K562 (cell line): ENCODE measurements at regions not wholly inside any gene's neighbourhood (a gene's known extent, or its start where the extent isn't known, plus 50 kb on each side); places are given as distances from the start of the nearest gene placed in this dataset.

ENCODE experiments used
- ATAC-seq: fragments of 200-7000 bp; cut with Tn5 transposase; 3 replicates; pipeline ENCODE4 v1.9.1; 2020; ENCODE audit warnings: moderate library complexity
- BruUV-seq: library from RNA; stranded (reverse); fragments of 400-500 nt; replicated peaks from 2 replicates; lab custom pipeline; 2021; lab: Mats Ljungman, UMichigan
- CTCF ChIA-PET: fragments of 300-600 bp; formaldehyde crosslinking; extraction: SDS; loops from one replicate; lab custom pipeline; 2021; ENCODE audit warnings: low intra/inter-chr PET ratio; lab: Yijun Ruan, JAX
- POLR2A ChIA-PET: fragments of 300-600, 350-650 bp; sonication (Branson Sonifier 250); formaldehyde crosslinking; extraction: SDS; loops from one replicate; lab custom pipeline; 2021; ENCODE audit warnings: antibody characterized with exemption, inconsistent platforms; lab: Yijun Ruan, JAX
- DNase-seq, 4 experiments: peaks; one replicate each; pipeline versions ENCODE4 v3.0.0 to v3.0.0-alpha.2; 2011 to 2018; ENCODE audit warnings: low spot score in 3 of 4, mixed read lengths in 3 of 4; ENCODE audit errors: extremely low read depth in 1 of 4
- FAIRE-seq: peaks from 2 replicates; lab custom pipeline; 2011; peaks lifted over from hg19 to GRCh38; lab: Jason Lieb, UNC
- H2AFZ ChIP-seq: 2 replicates; pipeline ENCODE4 v1.6.0; 2011; ENCODE audit warnings: low read depth, low read length, control low read depth, inconsistent platforms
- H3K27ac ChIP-seq: fragments of 200-600 bp; 3 replicates; pipeline ENCODE4 v1.8.0; 2011; ENCODE audit warnings: low read depth, mild to moderate bottlenecking, control low read depth, inconsistent platforms, low read length, moderate library complexity, mixed read lengths; ENCODE audit errors: extremely low read depth
- H3K27me3 ChIP-seq, 2 experiments: fragments of 300-600 bp in 1 of 2; 2 replicates in 1 of 2; 3 replicates in 1 of 2; pipeline versions ENCODE4 v1.6.0 to v1.8.0; 2011; ENCODE audit warnings: inconsistent platforms in 2 of 2, low read length in 2 of 2, mild to moderate bottlenecking in 1 of 2, mixed read lengths in 1 of 2, moderate library complexity in 1 of 2; ENCODE audit not compliant: control insufficient read depth in 2 of 2, insufficient read depth in 2 of 2
- H3K36me3 ChIP-seq: fragments of 300-600 bp; 3 replicates; pipeline ENCODE4 v1.8.0; 2011; ENCODE audit warnings: mild to moderate bottlenecking, low read length, inconsistent platforms; ENCODE audit not compliant: control insufficient read depth, insufficient read depth
- H3K4me1 ChIP-seq, 2 experiments: fragments of 200-600 bp in 1 of 2; replicated peaks in 1 of 2; 2 replicates in 1 of 2; 3 replicates in 1 of 2; pipeline versions ENCODE4 v1.5.1 to v1.8.0; 2011; ENCODE audit warnings: inconsistent platforms in 2 of 2, low read length in 2 of 2, mild to moderate bottlenecking in 1 of 2, mixed read lengths in 1 of 2, moderate library complexity in 1 of 2; ENCODE audit not compliant: control insufficient read depth in 2 of 2, insufficient read depth in 2 of 2
- H3K4me2 ChIP-seq: 2 replicates; pipeline ENCODE4 v1.6.1; 2011; ENCODE audit warnings: low read length, control low read depth, inconsistent platforms, mixed read lengths; ENCODE audit not compliant: insufficient read depth
- H3K4me3 ChIP-seq: fragments of 200-600 bp; sonication (generic), shearing (Covaris generic); 2 replicates; pipeline ENCODE4 v1.5.1; 2016; ENCODE audit warnings: control low read depth, inconsistent platforms
- H3K79me2 ChIP-seq: fragments of 200-600 bp; 3 replicates; pipeline ENCODE4 v1.8.0; 2011; ENCODE audit warnings: low read length, inconsistent platforms; ENCODE audit not compliant: control insufficient read depth, insufficient read depth
- H3K9ac ChIP-seq, 2 experiments: 2 replicates each; pipeline versions ENCODE4 v1.6.0 to v1.6.1; 2011; ENCODE audit warnings: low read depth in 2 of 2, low read length in 2 of 2, control low read depth in 1 of 2, inconsistent platforms in 1 of 2, mild to moderate bottlenecking in 1 of 2, mixed read lengths in 1 of 2; ENCODE audit not compliant: insufficient read depth in 1 of 2
- H3K9me1 ChIP-seq: one replicate; pipeline ENCODE4 v1.6.0; 2011; ENCODE audit warnings: inconsistent platforms, mild to moderate bottlenecking, low read length, moderate library complexity; ENCODE audit not compliant: control insufficient read depth, insufficient read depth
- H3K9me3 ChIP-seq: replicated peaks from 2 replicates; pipeline ENCODE4 v1.5.1; 2011; ENCODE audit warnings: low read depth, low read length, inconsistent platforms; ENCODE audit not compliant: control insufficient read depth, insufficient read depth
- H4K20me1 ChIP-seq: replicated peaks from 2 replicates; pipeline ENCODE4 v1.6.1; 2011; ENCODE audit warnings: low read length, inconsistent platforms, mixed read lengths; ENCODE audit not compliant: control insufficient read depth, insufficient read depth
- ARID1B ChIP-seq: fragments of 450-650 bp; IDR thresholded peaks from 2 replicates; pipeline ENCODE4 v1.6.1; 2016; ENCODE audit warnings: antibody characterized with exemption, mild to moderate bottlenecking, inconsistent platforms
- ATF7 ChIP-seq: fragments of 450-650 bp; IDR thresholded peaks from 2 replicates; pipeline ENCODE4 v1.7.1; 2014; ENCODE audit warnings: mild to moderate bottlenecking, moderate library complexity
- CBX5 ChIP-seq: IDR thresholded peaks from 2 replicates; pipeline ENCODE4 v1.6.1; 2014; ENCODE audit warnings: low read depth, borderline replicate concordance
- CREB1 ChIP-seq, 2 experiments: sonication (generic) in 1 of 2; formaldehyde crosslinking in 1 of 2; IDR thresholded peaks; 2 replicates each; pipeline versions ENCODE4 v1.6.1 to v1.8.0; 2012 to 2022; ENCODE audit warnings: inconsistent platforms in 1 of 2, mild to moderate bottlenecking in 1 of 2, missing genetic modification reagents in 1 of 2, moderate library complexity in 1 of 2
- GATAD2B ChIP-seq: fragments of 450-650 bp; IDR thresholded peaks from 2 replicates; pipeline ENCODE4 v1.6.1; 2017; ENCODE audit warnings: mild to moderate bottlenecking, borderline replicate concordance
- HDAC3 ChIP-seq: fragments of 450-650 bp; IDR thresholded peaks from 2 replicates; pipeline ENCODE4 v1.6.1; 2018; ENCODE audit warnings: borderline replicate concordance, mild to moderate bottlenecking, moderate library complexity; ENCODE audit not compliant: partially characterized antibody
- HMG20B ChIP-seq: fragments of 250-450 bp; sonication (Bioruptor Pico); IDR thresholded peaks from 2 replicates; pipeline ENCODE4 v1.5.0; 2021; ENCODE audit warnings: mild to moderate bottlenecking
- IRF2 ChIP-seq: sonication (generic); formaldehyde crosslinking; IDR thresholded peaks from 2 replicates; pipeline ENCODE4 v1.8.1; 2022; ENCODE audit warnings: mild to moderate bottlenecking, missing genetic modification reagents
- KAT7 ChIP-seq: sonication (generic); formaldehyde crosslinking; IDR thresholded peaks from 2 replicates; pipeline ENCODE4 v1.8.0; 2022; ENCODE audit warnings: missing genetic modification reagents, mild to moderate bottlenecking, borderline replicate concordance
- KLF10 ChIP-seq: fragments of 250-450 bp; sonication (Bioruptor Pico); IDR thresholded peaks from 2 replicates; pipeline ENCODE4 v1.6.1; 2021; ENCODE audit warnings: matching md5 sums
- SETDB1 ChIP-seq: IDR thresholded peaks from one replicate; pipeline ENCODE4 v1.6.1; 2012; ENCODE audit warnings: low read length, control low read depth, inconsistent platforms
- TARDBP ChIP-seq: fragments of 450-650 bp; IDR thresholded peaks from 2 replicates; pipeline ENCODE4 v1.6.1; 2016
- TEAD4 ChIP-seq, 2 experiments: sonication (generic) in 1 of 2; formaldehyde crosslinking in 1 of 2; IDR thresholded peaks; 2 replicates each; pipeline versions ENCODE4 v1.6.1 to v1.8.0; 2012 to 2022; ENCODE audit warnings: borderline replicate concordance in 1 of 2, inconsistent platforms in 1 of 2, low read length in 1 of 2, mild to moderate bottlenecking in 1 of 2, missing genetic modification reagents in 1 of 2
- TRIM24 ChIP-seq, 2 experiments: fragments of 450-650 bp; IDR thresholded peaks; 2 replicates each; pipeline ENCODE4 v1.6.1; 2016
- ZNF3 ChIP-seq: fragments of 250-450 bp; sonication (Bioruptor Pico); IDR thresholded peaks from 2 replicates; pipeline ENCODE4 v1.5.0; 2021; ENCODE audit warnings: mild to moderate bottlenecking, moderate library complexity
- ZNF75A ChIP-seq: fragments of 450-650 bp; formaldehyde crosslinking; IDR thresholded peaks from 2 replicates; pipeline ENCODE4 v1.4.0; 2020; ENCODE audit warnings: mild to moderate bottlenecking
- WGBS: fragments of 100-300 bp; shearing (Covaris generic); methylation state at CpG from one replicate; pipeline ENCODE4 v1.1.6; 2016; ENCODE audit warnings: low coverage, mixed read lengths; ENCODE audit not compliant: insufficient coverage; ENCODE audit errors: missing lambda C conversion rate; 5-methylcytosine and 5-hydroxymethylcytosine counted together
- in situ Hi-C: fragments of 300-500 bp; cut with MboI; formaldehyde crosslinking; loops from 4 replicates; pipeline ENCODE4 v1.15.0; 2018; ENCODE audit warnings: inconsistent platforms, mixed read lengths
- intact Hi-C: fragments of 100-400 bp; cut with micrococcal nuclease; formaldehyde crosslinking; loops from 2 replicates; pipeline ENCODE4 v1.14.2; 2022
- TF ChIP-seq, protein P1 (sequence below): fragments of 450-650 bp; formaldehyde crosslinking; IDR thresholded peaks from 2 replicates; pipeline ENCODE4 v1.4.0; 2022; ENCODE audit warnings: missing genetic modification characterization
- TF ChIP-seq, protein P2 (sequence below): sonication (generic); IDR thresholded peaks from 2 replicates; pipeline ENCODE4 v1.6.1; 2016
- TF ChIP-seq, protein P3 (sequence below): sonication (generic); formaldehyde crosslinking; IDR thresholded peaks from 2 replicates; pipeline ENCODE4 v1.4.0; 2020; ENCODE audit warnings: mild to moderate bottlenecking, missing genetic modification reagents

DNA sequence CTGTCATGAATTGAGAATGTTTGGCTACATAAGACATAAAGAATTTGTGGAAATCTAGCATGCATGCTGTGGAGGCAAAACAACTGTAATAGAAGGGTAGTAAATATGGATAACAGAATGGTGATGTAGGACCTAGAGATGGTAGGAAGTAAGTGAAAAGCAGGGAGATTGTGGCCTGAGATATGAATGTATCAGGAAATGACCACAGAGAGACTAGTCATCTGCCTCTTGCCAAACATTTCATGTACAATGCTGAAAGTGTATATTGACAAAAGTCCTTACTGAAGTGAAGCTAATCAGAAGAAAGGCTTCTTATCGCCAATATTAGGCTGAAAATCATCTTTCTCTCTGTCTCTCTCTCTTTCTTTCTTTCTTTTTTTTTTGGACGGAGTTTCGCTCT lies 873.1 kb upstream of the CTNND2 start:
- DNase-seq = peak in 1 of 4 experiments; percentile 6
- no peaks in the 10 kb centered on the region for H3K79me2 ChIP-seq
- H3K9ac ChIP-seq = no peak overlapping the region
- H3K4me2 ChIP-seq = no peak overlapping the region
- ChIA-PET POLR2A (no interaction called here), CTCF (no interaction called here)
- H3K27ac ChIP-seq = no peak overlapping the region
- no peaks in the 10 kb centered on the region; a peak in 1 of 5 replicates for H3K4me1 ChIP-seq
- H3K9me3 ChIP-seq = no peaks in the 10 kb centered on the region
- H2AFZ ChIP-seq = no peak overlapping the region
- in situ Hi-C loops (no loop called here), intact Hi-C loops (no loop called here)
- no peaks in the 10 kb centered on the region for H3K9me1 ChIP-seq
- H3K36me3 ChIP-seq = no peaks in the 10 kb centered on the region
- no peaks in the 10 kb centered on the region for H4K20me1 ChIP-seq
- 82% methylated on average over 3 of the region's 3 CpGs for WGBS
- no peak for FAIRE-seq
- no peak overlapping the region for H3K4me3 ChIP-seq
- no peak for ATAC-seq
- BruUV-seq = no TSS peak
- H3K27me3 ChIP-seq = no peaks in the 10 kb centered on the region
- TF ChIP-seq, protein P1, sequence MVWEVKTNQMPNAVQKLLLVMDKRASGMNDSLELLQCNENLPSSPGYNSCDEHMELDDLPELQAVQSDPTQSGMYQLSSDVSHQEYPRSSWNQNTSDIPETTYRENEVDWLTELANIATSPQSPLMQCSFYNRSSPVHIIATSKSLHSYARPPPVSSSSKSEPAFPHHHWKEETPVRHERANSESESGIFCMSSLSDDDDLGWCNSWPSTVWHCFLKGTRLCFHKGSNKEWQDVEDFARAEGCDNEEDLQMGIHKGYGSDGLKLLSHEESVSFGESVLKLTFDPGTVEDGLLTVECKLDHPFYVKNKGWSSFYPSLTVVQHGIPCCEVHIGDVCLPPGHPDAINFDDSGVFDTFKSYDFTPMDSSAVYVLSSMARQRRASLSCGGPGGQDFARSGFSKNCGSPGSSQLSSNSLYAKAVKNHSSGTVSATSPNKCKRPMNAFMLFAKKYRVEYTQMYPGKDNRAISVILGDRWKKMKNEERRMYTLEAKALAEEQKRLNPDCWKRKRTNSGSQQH = no peak
- TF ChIP-seq HDAC3 (no peak), GATAD2B (no peak), CREB1 (IDR thresholded peaks at IDR 0.05) (no peak), CREB1 (CRISPR knock-in tag; IDR thresholded peaks at IDR 0.05) (no peak), SETDB1 (no peak), HMG20B (CRISPR knock-in tag) (no peak), TRIM24 (IDR thresholded peaks at IDR 0.05) (peak in 1 of 2 experiments; percentile 51; a peak in 2 of 4 replicates), KLF10 (CRISPR knock-in tag) (no peak), ATF7 (no peak), ZNF75A (CRISPR knock-in tag) (no peak), TARDBP (no peak), IRF2 (CRISPR knock-in tag) (no peak), ARID1B (0 out of 2 replicates have a peak, but pooled peaks have one; percentile 14), CBX5 (no peak), ZNF3 (CRISPR knock-in tag) (no peak), TEAD4 (IDR thresholded peaks at IDR 0.05; ENCODE audit: low read length) (no peak), TEAD4 (CRISPR knock-in tag; IDR thresholded peaks at IDR 0.05; ENCODE audit: borderline replicate concordance) (no peak), KAT7 (CRISPR knock-in tag) (no peak)
- TF ChIP-seq, protein P2, sequence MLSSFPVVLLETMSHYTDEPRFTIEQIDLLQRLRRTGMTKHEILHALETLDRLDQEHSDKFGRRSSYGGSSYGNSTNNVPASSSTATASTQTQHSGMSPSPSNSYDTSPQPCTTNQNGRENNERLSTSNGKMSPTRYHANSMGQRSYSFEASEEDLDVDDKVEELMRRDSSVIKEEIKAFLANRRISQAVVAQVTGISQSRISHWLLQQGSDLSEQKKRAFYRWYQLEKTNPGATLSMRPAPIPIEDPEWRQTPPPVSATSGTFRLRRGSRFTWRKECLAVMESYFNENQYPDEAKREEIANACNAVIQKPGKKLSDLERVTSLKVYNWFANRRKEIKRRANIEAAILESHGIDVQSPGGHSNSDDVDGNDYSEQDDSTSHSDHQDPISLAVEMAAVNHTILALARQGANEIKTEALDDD = peak; percentile 65; the same call in 1 of the 2 replicates
- TF ChIP-seq, protein P3, sequence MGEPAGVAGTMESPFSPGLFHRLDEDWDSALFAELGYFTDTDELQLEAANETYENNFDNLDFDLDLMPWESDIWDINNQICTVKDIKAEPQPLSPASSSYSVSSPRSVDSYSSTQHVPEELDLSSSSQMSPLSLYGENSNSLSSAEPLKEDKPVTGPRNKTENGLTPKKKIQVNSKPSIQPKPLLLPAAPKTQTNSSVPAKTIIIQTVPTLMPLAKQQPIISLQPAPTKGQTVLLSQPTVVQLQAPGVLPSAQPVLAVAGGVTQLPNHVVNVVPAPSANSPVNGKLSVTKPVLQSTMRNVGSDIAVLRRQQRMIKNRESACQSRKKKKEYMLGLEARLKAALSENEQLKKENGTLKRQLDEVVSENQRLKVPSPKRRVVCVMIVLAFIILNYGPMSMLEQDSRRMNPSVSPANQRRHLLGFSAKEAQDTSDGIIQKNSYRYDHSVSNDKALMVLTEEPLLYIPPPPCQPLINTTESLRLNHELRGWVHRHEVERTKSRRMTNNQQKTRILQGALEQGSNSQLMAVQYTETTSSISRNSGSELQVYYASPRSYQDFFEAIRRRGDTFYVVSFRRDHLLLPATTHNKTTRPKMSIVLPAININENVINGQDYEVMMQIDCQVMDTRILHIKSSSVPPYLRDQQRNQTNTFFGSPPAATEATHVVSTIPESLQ (CRISPR knock-in tag) = no peak
